Type B pancreatic cell (in vitro differentiated cells): ENCODE measurements at regions not wholly inside any gene's neighbourhood (a gene's known extent, or its start where the extent isn't known, plus 50 kb on each side); places are given as distances from the start of the nearest gene placed in this dataset.
A peak's percentile ranks its signal among the peaks of the same experiment; 100 is the strongest.
"Not testable (repeated sequence)": the region's sequence is repeated elsewhere in the genome, so short reads cannot be mapped to it uniquely, and the experiment has no call there.

Source experiments
- DNase-seq: peaks from one replicate; pipeline ENCODE4 v3.0.0; 2021; ENCODE audit warnings: mixed read lengths; ENCODE audit not compliant: unreplicated experiment; ENCODE audit errors: extremely low spot score
- H3K27ac Mint-ChIP-seq: 2 replicates; pipeline ENCODE4 v1.8.0; 2021; ENCODE audit warnings: mild to moderate bottlenecking, mixed read lengths
- H3K27me3 Mint-ChIP-seq: 2 replicates; pipeline ENCODE4 v1.8.0; 2021; ENCODE audit warnings: mixed read lengths
- H3K36me3 Mint-ChIP-seq: 2 replicates; pipeline ENCODE4 v1.8.0; 2021; ENCODE audit warnings: mixed read lengths
- H3K4me1 Mint-ChIP-seq: one replicate; pipeline ENCODE4 v1.8.0; 2021; ENCODE audit warnings: mixed read lengths; ENCODE audit not compliant: unreplicated experiment
- H3K4me3 Mint-ChIP-seq: 2 replicates; pipeline ENCODE4 v1.8.0; 2021; ENCODE audit warnings: mild to moderate bottlenecking, mixed read lengths
- H3K9me3 Mint-ChIP-seq: 2 replicates; pipeline ENCODE4 v1.8.0; 2021; ENCODE audit warnings: mixed read lengths
- TF ChIP-seq, protein P1 (sequence below): fragments of 200-600 bp; sonication (generic); conservative IDR thresholded peaks from 2 replicates; pipeline ENCODE4 v1.5.0; 2021; ENCODE audit warnings: antibody characterized with exemption, mild to moderate bottlenecking

DNA sequence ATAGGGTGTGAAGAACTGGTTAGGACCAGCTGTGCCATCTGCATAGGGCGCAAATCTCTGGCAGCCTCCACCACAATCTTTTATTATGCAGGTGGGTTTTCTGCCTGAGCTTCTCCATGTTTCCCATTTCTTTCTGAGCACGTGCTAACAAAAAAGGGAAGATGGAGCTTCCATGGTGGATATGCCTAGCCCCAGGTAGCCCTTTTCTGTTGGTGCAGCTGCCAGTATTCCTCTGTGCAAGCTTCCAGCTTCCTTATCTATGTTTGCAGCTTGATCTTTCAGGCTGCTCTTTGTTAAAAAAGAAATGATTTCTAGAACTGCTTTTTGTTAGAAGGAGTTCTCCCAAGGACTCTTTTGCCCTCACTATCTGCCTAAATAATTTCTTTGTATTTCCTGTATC, 95.0 kb upstream of the EPB41L4A start:
- DNase-seq = no peak
- Mint-ChIP-seq H3K9me3 (peaks cover 14% of the 10 kb centered on the region), H3K36me3 (no peaks in the 10 kb centered on the region), H3K4me1 (no peaks in the 10 kb centered on the region), H3K27me3 (no peaks in the 10 kb centered on the region), H3K4me3 (no peak overlapping the region), H3K27ac (no peak overlapping the region)
- TF ChIP-seq, protein P1, sequence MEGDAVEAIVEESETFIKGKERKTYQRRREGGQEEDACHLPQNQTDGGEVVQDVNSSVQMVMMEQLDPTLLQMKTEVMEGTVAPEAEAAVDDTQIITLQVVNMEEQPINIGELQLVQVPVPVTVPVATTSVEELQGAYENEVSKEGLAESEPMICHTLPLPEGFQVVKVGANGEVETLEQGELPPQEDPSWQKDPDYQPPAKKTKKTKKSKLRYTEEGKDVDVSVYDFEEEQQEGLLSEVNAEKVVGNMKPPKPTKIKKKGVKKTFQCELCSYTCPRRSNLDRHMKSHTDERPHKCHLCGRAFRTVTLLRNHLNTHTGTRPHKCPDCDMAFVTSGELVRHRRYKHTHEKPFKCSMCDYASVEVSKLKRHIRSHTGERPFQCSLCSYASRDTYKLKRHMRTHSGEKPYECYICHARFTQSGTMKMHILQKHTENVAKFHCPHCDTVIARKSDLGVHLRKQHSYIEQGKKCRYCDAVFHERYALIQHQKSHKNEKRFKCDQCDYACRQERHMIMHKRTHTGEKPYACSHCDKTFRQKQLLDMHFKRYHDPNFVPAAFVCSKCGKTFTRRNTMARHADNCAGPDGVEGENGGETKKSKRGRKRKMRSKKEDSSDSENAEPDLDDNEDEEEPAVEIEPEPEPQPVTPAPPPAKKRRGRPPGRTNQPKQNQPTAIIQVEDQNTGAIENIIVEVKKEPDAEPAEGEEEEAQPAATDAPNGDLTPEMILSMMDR = no peak

DNA sequence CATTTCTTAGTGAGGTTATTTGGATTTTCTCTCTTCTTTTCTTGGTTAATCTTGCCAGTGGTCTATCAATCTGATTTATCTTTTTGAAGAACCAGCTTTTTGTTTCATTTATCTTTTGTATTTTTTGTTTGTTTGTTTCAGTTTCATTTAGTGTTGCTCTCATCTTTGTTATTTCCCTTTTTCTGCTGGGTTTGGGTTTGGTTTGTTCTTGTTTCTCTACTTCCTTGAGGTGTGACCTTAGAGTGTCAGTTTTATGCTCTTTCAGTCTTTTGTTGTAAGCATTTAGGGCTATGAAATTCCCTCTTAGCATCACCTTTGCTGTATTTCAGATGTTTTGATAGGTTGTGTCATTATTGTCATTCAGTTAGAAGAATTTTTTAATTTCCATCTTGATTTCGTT, 101.4 kb upstream of the EPB41L4A start:
- H3K27me3 Mint-ChIP-seq, H3K27ac Mint-ChIP-seq, H3K4me1 Mint-ChIP-seq, H3K4me3 Mint-ChIP-seq, DNase-seq, H3K36me3 Mint-ChIP-seq: not testable (repeated sequence)
- H3K9me3 Mint-ChIP-seq = peaks cover 10% of the 10 kb centered on the region

DNA sequence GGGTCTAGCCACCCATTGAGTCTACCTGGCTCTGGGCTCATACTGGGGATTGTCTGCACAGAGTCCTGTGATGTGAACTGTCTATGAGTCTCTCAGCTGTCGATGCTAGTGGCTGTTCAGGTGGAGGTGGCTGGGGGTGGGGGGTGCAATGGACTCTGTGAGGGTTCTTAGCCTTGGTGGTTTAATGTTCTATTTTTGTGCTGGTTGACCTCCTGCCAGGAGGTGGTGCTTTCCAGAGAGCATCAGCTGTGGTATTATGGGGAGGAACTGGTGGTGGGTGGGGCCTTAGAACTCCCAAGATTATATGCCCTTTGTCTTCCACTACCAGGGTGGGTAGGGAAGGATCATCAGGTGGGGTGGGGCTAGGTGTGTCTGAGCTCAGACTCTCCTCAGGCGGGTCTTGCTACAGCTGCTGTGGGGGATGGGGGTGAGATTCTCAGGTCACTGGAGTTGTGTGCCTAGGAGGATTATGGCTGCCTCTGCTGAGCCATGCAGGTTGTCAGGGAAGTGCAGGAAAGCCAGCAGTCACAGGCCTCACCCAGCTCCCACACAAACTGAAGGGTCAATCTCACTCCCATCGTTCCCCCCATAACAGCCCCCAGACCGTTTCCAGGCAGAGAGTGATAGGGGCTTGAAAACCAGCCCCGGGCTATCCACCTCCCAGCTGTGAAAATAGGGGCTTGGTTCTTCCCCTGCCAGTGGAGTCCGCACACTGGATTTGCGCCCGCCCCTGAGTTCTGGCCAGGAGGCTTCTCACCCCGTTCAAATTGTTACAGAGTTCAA, 104.0 kb upstream of the EPB41L4A start:
- peaks cover 13% of the 10 kb centered on the region for H3K9me3 Mint-ChIP-seq
- H3K36me3 Mint-ChIP-seq, H3K4me1 Mint-ChIP-seq, DNase-seq, H3K27me3 Mint-ChIP-seq, H3K4me3 Mint-ChIP-seq, H3K27ac Mint-ChIP-seq: not testable (repeated sequence)

DNA sequence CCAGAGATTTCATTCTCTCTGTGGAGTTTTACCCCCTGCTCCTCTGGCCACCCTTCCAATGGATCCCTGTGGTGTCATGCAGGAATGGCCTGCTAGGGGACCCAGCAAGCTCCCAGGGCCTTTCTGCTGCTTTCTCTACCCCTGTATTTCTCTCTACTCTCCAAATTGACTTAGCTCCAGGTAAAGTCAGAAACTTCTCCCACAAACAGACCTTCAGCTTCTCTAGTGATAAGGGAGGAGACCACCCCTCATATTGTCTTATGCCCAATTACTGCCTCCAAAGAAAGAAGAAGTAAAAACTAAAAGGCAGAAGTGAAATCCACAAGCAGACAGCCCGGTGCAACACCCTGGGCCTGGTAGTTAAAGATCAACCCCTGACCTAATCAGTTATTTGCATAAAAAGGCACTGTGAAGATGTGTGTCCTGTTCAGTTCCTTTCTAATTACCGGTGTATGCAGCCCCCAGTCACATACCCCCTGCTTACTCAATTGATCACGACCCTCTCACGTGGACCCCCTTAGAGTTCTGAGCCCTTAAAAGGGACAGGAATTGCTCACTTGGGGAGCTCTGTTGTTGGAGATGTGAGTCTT, 104.7 kb upstream of the EPB41L4A start:
- not testable (repeated sequence) for H3K27ac Mint-ChIP-seq, H3K4me3 Mint-ChIP-seq, DNase-seq, H3K9me3 Mint-ChIP-seq, H3K36me3 Mint-ChIP-seq, H3K4me1 Mint-ChIP-seq, H3K27me3 Mint-ChIP-seq

DNA sequence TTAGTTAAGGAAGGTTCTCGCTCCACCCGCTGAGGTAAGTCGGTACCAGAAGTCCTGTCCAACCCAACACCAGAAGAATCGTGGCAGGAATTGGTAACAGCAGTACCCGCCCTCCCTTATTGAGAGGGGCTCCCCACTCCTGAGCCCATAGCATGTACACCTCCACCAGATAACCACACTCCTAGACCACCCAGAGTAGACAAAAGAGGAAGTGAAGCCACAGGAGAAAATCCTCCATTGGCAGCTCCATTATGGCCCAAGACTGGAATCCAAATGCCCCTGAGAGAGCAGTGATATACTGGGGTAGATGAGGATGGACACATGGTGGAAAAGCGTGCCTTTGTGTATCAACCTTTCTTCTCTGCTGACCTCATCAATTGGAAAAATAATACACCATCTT, 106.1 kb upstream of the EPB41L4A start:
- H3K9me3 Mint-ChIP-seq = peaks cover 6% of the 10 kb centered on the region
- H3K36me3 Mint-ChIP-seq = no peaks in the 10 kb centered on the region
- no peak overlapping the region for H3K4me3 Mint-ChIP-seq
- no peak for DNase-seq
- TF ChIP-seq, protein P1 = no peak
- H3K27me3 Mint-ChIP-seq = no peaks in the 10 kb centered on the region
- H3K27ac Mint-ChIP-seq = no peak overlapping the region
- H3K4me1 Mint-ChIP-seq = no peaks in the 10 kb centered on the region

DNA sequence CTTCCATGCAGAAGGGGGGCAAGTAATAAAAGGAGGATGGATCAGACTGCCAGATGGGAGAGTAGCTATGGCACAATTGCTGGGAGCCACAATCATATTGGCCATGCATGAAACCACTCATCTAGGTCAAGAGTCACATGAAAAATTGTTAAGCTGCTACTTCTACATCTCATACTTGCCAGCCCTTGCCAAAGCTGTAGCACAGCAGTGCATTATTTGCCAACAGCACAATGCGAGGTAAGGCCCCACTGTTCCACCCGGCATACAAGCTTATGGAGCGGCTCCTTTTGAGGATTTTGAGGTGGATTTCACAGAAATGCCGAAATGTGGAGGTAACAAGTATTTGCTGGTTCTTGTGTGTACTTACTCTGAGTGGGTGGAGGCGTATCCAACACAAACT, 109.9 kb upstream of the EPB41L4A start:
- Mint-ChIP-seq H3K27me3 (no peaks in the 10 kb centered on the region), H3K4me3 (no peak overlapping the region), H3K4me1 (peaks cover 5% of the 10 kb centered on the region), H3K36me3 (no peaks in the 10 kb centered on the region), H3K27ac (no peak overlapping the region), H3K9me3 (peaks cover 6% of the 10 kb centered on the region)
- no peak for DNase-seq
- TF ChIP-seq, protein P1 = no peak

DNA sequence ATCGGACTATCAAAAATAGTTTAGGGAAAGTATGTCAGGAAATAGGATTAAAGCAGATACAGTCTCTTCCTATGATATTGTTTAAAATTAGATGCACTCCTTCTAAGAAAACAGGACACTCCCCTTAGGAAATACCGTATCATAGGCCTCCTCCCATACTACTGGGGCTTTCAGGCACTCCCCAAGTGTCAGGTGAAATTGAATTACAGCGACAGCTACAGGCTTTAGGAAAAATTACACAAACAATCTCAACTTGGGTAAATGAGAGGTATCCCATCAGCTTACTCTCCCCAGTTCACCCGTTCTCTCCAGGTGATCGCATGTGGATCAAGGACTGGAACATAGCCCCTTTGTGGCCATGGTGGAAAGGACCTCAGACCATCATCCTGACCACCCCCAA, 110.4 kb upstream of the EPB41L4A start:
- no peaks in the 10 kb centered on the region for H3K36me3 Mint-ChIP-seq
- TF ChIP-seq, protein P1 = peak; percentile 57
- H3K9me3 Mint-ChIP-seq = peaks cover 6% of the 10 kb centered on the region
- DNase-seq = no peak
- peaks cover 5% of the 10 kb centered on the region for H3K4me1 Mint-ChIP-seq
- H3K27me3 Mint-ChIP-seq = no peaks in the 10 kb centered on the region
- no peak overlapping the region for H3K4me3 Mint-ChIP-seq
- H3K27ac Mint-ChIP-seq = no peak overlapping the region
